ENCODE measurements at regions not wholly inside any gene's neighbourhood (a gene's known extent, or its start where the extent isn't known, plus 50 kb on each side); places are given as distances from the start of the nearest gene placed in this dataset.
A peak's percentile ranks its signal among the peaks of the same experiment; 100 is the strongest.

DNA sequence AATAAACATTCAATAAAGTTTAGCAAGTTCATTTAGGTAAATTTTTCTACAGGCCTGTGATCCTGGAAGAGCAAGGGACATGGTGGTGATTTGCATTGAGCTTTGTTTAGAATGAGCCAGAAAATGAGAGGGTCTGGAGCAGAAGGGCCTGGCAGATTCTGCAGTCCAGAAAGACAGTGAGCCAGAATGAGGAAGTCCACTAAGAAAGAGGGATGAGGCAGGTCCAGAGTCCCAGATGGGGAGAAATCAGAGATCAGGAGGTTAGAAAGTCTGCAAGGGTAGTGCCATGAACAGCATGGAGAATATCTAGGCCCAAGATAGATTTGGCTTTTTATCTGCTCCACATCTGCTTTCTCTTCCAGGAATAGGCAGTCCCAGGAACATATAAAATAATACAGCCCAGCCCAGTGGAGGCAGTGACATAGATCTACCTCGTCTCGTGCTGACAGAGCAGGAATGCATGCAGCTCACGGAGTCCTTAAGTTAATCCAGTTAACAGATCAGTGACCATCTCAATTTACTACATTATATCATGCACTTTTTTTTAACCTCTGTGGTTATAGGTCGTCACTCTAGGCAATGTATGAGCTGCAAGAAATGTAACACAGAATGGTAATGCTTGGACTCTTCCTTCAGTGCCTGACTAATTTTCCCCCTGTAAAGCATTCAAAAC lies 429.0 kb downstream of the SUCLG1 start:
- TF ChIP-seq, protein P1, sequence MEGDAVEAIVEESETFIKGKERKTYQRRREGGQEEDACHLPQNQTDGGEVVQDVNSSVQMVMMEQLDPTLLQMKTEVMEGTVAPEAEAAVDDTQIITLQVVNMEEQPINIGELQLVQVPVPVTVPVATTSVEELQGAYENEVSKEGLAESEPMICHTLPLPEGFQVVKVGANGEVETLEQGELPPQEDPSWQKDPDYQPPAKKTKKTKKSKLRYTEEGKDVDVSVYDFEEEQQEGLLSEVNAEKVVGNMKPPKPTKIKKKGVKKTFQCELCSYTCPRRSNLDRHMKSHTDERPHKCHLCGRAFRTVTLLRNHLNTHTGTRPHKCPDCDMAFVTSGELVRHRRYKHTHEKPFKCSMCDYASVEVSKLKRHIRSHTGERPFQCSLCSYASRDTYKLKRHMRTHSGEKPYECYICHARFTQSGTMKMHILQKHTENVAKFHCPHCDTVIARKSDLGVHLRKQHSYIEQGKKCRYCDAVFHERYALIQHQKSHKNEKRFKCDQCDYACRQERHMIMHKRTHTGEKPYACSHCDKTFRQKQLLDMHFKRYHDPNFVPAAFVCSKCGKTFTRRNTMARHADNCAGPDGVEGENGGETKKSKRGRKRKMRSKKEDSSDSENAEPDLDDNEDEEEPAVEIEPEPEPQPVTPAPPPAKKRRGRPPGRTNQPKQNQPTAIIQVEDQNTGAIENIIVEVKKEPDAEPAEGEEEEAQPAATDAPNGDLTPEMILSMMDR (IDR thresholded peaks at IDR 0.05; ENCODE audit: insufficient read depth, low read length, poor library complexity, severe bottlenecking) = no peak
- Histone ChIP-seq H3K36me3 (ENCODE audit: control insufficient read depth, insufficient read depth, low read length) (no peaks in the 10 kb centered on the region), H3K4me3 (replicated peaks; ENCODE audit: low read depth, low read length) (no peak overlapping the region), H3K27me3 (replicated peaks; ENCODE audit: control insufficient read depth, insufficient read depth, low read length) (no peaks in the 10 kb centered on the region)
- no peak for DNase-seq (ENCODE audit: extremely low read depth, insufficient read length)

DNA sequence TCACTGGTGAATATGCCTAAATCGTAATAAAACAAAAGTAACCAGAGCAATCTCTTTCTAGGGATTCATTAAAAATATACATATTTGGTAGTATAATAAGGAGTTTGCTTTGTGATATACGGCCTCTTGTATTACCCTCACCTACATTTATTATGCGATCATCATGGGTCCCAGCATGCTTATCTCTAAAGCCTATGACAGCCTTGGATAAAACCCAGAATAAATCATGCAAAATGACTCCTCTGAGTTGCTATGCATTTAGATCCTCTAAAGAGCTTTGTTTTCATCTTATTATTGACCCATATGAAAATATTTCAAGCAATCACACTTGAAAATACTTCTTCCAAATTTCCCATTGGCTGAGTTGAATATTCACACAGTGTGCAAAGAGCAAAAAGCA lies 432.3 kb downstream of the SUCLG1 start:
- H3K36me3 ChIP-seq (ENCODE audit: control insufficient read depth, insufficient read depth, low read length) = no peaks in the 10 kb centered on the region
- DNase-seq (ENCODE audit: extremely low read depth, insufficient read length) = no peak
- no peaks in the 10 kb centered on the region for H3K27me3 ChIP-seq (replicated peaks; ENCODE audit: control insufficient read depth, insufficient read depth, low read length)
- TF ChIP-seq, protein P1 (IDR thresholded peaks at IDR 0.05; ENCODE audit: insufficient read depth, low read length, poor library complexity, severe bottlenecking) = no peak
- H3K4me3 ChIP-seq (replicated peaks; ENCODE audit: low read depth, low read length) = no peak overlapping the region

DNA sequence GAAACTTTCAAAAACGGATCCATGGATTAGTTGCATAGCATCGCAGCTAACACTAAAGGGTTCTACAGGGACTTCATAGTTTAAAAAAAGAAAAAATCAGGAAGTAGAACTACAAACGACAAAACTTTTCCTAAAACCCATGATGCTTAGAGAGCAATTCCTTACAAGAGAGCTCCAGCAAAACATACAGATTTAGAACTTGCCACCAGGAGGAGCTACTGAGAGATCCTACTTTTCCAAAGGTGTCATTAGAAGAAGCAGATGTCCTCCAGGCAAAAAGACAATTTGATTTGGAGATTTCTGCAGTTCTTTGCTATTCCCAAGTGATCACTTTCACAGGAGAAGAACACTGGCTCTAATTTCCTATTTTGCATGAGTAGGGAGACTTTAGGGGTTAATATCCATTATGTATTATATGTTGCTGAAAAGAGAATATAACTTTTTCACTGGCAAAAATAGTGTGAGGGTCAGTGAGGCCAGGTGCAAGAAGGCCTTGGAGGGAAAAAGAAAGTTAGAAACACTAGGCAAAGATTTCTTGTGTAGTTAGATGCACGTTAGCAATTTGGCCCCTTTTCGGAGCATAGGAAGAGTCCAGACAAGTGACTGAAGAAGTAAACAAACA lies 436.2 kb downstream of the SUCLG1 start:
- TF ChIP-seq, protein P1 (IDR thresholded peaks at IDR 0.05; ENCODE audit: insufficient read depth, low read length, poor library complexity, severe bottlenecking) = peak; percentile 71
- Histone ChIP-seq H3K36me3 (ENCODE audit: control insufficient read depth, insufficient read depth, low read length) (no peaks in the 10 kb centered on the region), H3K4me3 (replicated peaks; ENCODE audit: low read depth, low read length) (no peak overlapping the region), H3K27me3 (replicated peaks; ENCODE audit: control insufficient read depth, insufficient read depth, low read length) (no peaks in the 10 kb centered on the region)
- no peak for DNase-seq (ENCODE audit: extremely low read depth, insufficient read length)

DNA sequence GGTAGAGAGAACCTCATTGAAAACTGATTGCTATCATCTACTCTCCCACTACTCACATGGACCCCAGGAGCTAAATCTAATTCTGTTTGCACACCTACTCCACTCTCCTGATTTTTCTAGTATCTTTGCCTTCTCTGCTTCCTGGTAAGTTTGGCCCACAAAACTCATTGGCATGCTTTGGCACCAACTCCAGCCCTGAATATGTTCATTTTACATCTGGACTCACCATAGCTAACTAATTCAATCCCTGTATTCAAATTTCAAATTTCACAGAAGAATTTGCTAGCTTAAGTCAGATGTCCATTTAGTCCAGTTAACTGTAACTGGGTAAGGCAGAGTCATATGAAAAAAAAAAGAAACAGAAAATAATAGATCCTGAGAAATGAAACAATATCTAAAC lies 442.1 kb downstream of the SUCLG1 start:
- TF ChIP-seq, protein P1 (IDR thresholded peaks at IDR 0.05; ENCODE audit: insufficient read depth, low read length, poor library complexity, severe bottlenecking) = no peak
- Histone ChIP-seq H3K27me3 (replicated peaks; ENCODE audit: control insufficient read depth, insufficient read depth, low read length) (no peaks in the 10 kb centered on the region), H3K4me3 (replicated peaks; ENCODE audit: low read depth, low read length) (no peak overlapping the region)

DNA sequence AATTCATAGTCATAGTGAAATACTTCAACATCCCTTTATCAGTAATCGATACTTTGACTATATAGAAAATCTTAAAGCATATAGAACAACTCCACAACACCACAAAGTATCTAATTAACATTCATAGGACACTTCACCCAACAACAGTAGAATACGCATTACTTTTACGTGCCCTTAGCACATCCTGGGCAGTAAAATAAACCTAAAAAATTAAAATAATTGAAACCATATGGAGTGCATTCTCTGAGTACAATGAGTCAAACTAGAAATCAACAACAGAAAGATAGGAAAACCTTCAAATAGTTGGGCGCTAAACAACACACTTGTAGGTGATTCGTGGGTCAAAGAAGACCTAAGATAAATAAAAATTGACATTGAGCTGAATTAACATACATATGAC lies 442.9 kb downstream of the SUCLG1 start:
- H3K36me3 ChIP-seq (ENCODE audit: control insufficient read depth, insufficient read depth, low read length) = no peaks in the 10 kb centered on the region
- TF ChIP-seq, protein P1 (IDR thresholded peaks at IDR 0.05; ENCODE audit: insufficient read depth, low read length, poor library complexity, severe bottlenecking) = no peak
- no peak overlapping the region for H3K4me3 ChIP-seq (replicated peaks; ENCODE audit: low read depth, low read length)
- DNase-seq (ENCODE audit: extremely low read depth, insufficient read length) = no peak
- H3K27me3 ChIP-seq (replicated peaks; ENCODE audit: control insufficient read depth, insufficient read depth, low read length) = no peaks in the 10 kb centered on the region

More for the DNA sequence above, 442.1 kb downstream of the SUCLG1 start:
- H3K36me3 ChIP-seq (ENCODE audit: control insufficient read depth, insufficient read depth, low read length) = no peaks in the 10 kb centered on the region
- no peak for DNase-seq (ENCODE audit: extremely low read depth, insufficient read length)
